HG03432 (cell line): ENCODE measurements at regions not wholly inside any gene's neighbourhood (a gene's known extent, or its start where the extent isn't known, plus 50 kb on each side); places are given as distances from the start of the nearest gene placed in this dataset.

ENCODE experiments used
- ATAC-seq: cut with Tn5 transposase; IDR thresholded peaks from one replicate; pipeline ENCODE4 v1.9.1; 2021; ENCODE audit warnings: mild to moderate bottlenecking, moderate library complexity; ENCODE audit not compliant: unreplicated experiment

- no peak for ATAC-seq
Observed at GRCh38 chr18:8458546-8459215, 150.6 kb upstream of the RAB12 start.

GRCh38 chr18:8460748-8461147 lies 148.5 kb upstream of the RAB12 start:
- no peak for ATAC-seq

- no peak for ATAC-seq
Observed at GRCh38 chr18:8461544-8461943, 147.7 kb upstream of the RAB12 start.

GRCh38 chr18:8462651-8463185 lies 146.5 kb upstream of the RAB12 start:
- ATAC-seq, result no peak

- ATAC-seq, result no peak
Observed at GRCh38 chr18:8463791-8464190, 145.4 kb upstream of the RAB12 start.

- ATAC-seq, result no peak
Observed at GRCh38 chr18:8468191-8468590, 141.0 kb upstream of the RAB12 start.

- no peak for ATAC-seq
Observed at GRCh38 chr18:8468921-8469335, 140.3 kb upstream of the RAB12 start.

GRCh38 chr18:8469544-8470130 lies 139.6 kb upstream of the RAB12 start:
- ATAC-seq, result no peak

GRCh38 chr18:8471372-8471771 lies 137.9 kb upstream of the RAB12 start:
- no peak for ATAC-seq

- no peak for ATAC-seq
Observed at GRCh38 chr18:8474661-8475060, 134.6 kb upstream of the RAB12 start.

- ATAC-seq, result no peak
Observed at GRCh38 chr18:8477615-8478014, 131.6 kb upstream of the RAB12 start.

GRCh38 chr18:8478166-8478967 lies 130.9 kb upstream of the RAB12 start:
- ATAC-seq, result peak; percentile 72

- no peak for ATAC-seq
Observed at GRCh38 chr18:8478968-8479370, 130.3 kb upstream of the RAB12 start.

GRCh38 chr18:8479789-8480188 lies 129.4 kb upstream of the RAB12 start:
- ATAC-seq, result no peak

- ATAC-seq, result no peak
Observed at GRCh38 chr18:8480506-8481328, 128.5 kb upstream of the RAB12 start.

GRCh38 chr18:8484951-8485350 lies 124.3 kb upstream of the RAB12 start:
- ATAC-seq, result no peak

GRCh38 chr18:8489761-8490160 lies 119.5 kb upstream of the RAB12 start:
- ATAC-seq, result no peak

- no peak for ATAC-seq
Observed at GRCh38 chr18:8491516-8491915, 117.7 kb upstream of the RAB12 start.

GRCh38 chr18:8493141-8493540 lies 116.1 kb upstream of the RAB12 start:
- ATAC-seq, result no peak

GRCh38 chr18:8496186-8496585 lies 113.1 kb upstream of the RAB12 start:
- no peak for ATAC-seq

- no peak for ATAC-seq
Observed at GRCh38 chr18:8498905-8499304, 110.3 kb upstream of the RAB12 start.
